GM18519 (cell line): ENCODE measurements at regions not wholly inside any gene's neighbourhood (a gene's known extent, or its start where the extent isn't known, plus 50 kb on each side); places are given as distances from the start of the nearest gene placed in this dataset.

Experiments
- ATAC-seq: cut with Tn5 transposase; IDR thresholded peaks from one replicate; pipeline ENCODE4 v1.9.1; 2021; ENCODE audit warnings: mild to moderate bottlenecking, moderate library complexity; ENCODE audit not compliant: unreplicated experiment, low FRiP score

GRCh38 chr3:132231633-132232032 lies 85.6 kb upstream of the ACP3 start:
- ATAC-seq: no peak

DNA sequence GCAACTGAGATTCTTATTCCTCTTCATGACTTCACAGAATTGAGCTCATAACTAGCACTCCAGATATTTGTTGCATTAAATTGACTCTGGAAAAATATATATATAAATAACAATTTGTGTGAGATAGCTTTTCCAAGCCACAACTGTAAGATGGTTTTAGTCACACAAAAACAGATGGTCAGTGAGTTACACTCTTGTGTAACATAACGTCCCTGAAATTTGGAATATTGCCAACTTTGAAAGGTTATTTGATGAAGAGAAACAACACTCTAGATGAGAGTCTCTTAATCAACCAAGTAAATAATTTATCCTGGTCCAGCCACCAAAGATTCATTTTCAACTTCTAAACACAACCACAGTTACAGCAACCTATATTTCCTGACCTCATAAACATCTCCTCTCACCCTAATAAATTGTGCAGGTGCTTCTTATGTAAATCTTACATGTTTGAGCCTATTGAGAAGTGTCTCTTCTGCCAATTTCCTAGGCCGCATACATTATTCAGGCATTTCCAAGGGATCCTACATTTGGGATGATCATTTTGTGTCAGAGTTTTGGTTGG lies 84.9 kb upstream of the ACP3 start:
- ATAC-seq: no peak

DNA sequence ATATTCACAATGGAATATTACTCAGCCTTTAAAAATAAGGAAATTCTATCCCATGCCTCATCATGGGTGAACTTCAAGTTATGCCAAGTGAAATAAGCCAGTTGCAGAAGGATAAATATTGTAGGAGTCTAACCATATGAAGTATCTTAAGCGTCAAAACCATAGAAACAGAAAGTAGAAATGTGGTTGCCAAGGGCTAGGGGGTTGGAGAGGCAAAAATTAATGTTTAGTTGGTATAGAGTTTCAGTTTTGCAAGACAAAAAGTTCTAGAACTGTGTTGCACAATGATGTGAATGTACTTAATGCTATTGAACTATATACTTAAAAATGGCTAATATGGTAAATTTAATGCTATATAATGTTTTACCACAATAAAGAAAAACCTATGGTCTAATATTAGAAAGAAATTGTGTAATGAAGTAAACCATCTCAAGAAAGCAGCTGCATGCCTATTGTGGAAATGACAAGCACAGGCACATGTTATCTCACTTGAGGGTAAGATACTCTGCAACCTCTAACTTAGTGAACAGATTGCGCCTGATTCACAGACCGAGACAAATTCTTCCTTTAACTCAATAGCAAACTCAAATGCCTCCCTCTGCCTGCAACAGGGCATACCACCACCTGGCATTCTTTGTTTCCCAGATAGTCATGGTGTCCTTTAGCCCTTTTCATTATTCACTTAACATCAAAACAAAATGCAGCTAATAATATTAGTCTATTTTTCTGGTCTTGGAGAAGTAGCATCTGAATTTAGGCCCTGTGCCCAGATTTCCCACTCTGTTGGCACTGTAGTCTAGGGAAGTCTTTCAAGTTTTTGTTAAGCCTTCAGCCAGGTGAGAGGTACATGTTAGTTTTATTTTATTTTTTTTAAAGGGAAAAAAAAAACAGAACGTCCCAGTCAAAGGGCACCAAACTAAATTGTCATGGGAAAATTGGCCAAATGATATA lies 80.2 kb upstream of the ACP3 start:
- peak; percentile 46 for ATAC-seq

- no peak for ATAC-seq
Observed at GRCh38 chr3:132237652-132238032, 79.6 kb upstream of the ACP3 start.

DNA sequence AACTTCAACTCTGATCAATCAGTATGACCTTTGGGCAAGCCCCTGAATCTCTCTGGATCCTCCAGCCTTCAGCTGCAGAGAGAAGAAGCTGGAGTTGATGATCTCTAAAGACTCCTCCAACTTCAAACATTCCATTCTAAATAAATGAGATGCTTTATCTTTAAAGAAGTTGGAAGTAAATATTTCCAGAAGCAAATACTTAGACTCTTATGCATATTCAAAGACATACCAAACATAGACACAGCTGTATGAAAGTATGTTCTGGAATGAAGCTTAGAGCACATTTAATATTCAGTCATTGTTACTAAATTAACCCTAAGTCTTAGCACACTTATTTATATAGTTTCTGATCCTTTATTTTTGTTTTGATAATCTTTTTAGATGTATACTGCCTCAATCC lies 77.6 kb upstream of the ACP3 start:
- no peak for ATAC-seq

- ATAC-seq: no peak
Observed at GRCh38 chr3:132241776-132242514, 75.3 kb upstream of the ACP3 start.

DNA sequence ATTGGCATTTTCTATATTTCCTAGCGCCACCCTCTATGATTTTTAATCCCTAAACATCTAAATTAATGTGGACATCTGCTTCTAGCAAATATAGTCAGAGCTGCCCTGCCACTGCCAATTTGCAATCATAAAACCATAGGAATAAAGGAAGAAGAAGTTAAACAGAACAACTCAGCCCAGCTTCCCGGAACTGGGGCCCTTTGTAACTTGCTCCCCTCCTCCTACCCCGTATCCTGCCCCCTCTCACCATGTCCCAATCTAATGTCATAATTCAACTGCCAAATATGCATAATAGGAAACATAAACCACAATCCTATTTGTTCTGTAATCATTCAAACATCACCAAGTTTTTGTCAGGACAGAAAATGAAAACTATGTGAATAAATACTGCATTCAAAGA lies 74.4 kb upstream of the ACP3 start:
- no peak for ATAC-seq

GRCh38 chr3:132245552-132246142 lies 71.6 kb upstream of the ACP3 start:
- no peak for ATAC-seq

- ATAC-seq: no peak
Observed at GRCh38 chr3:132246212-132246611, 71.0 kb upstream of the ACP3 start.

DNA sequence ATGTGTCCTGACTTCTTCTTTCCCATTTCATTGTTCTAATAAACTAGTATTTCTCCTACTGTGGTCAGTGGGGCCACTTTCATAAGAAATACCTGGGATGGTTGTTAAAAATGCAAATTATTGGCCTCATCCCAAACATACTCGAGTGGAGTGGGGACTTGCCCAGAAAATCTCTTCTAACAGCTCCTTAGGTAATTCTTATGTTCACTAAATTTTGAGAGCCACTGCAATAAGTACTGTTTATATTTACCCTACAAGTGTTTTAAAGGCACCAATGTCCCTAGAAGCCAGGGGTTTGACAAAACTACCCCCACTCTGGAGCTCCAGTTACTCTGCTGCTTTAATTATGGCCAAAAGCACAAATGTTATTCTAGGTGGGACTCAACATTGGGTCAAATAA lies 70.0 kb upstream of the ACP3 start:
- no peak for ATAC-seq

DNA sequence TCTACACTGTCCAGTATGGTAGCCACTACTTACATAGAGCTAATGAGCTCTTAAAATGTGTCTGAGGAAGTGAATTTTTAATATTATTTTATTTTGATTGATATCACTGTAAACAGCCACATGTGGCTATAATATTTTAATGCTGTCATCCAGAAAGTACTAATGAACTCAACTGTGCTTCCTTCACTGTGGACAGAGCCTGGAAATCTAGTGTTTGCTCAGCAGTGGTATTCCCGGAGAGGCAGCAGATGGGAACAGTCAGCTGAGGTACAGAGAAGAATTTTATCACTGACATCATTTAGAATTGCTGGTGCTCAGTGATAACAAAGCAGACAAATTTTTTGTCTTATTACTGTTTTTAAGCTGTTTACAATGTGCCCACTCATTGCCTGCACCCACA lies 68.7 kb upstream of the ACP3 start:
- no peak for ATAC-seq

DNA sequence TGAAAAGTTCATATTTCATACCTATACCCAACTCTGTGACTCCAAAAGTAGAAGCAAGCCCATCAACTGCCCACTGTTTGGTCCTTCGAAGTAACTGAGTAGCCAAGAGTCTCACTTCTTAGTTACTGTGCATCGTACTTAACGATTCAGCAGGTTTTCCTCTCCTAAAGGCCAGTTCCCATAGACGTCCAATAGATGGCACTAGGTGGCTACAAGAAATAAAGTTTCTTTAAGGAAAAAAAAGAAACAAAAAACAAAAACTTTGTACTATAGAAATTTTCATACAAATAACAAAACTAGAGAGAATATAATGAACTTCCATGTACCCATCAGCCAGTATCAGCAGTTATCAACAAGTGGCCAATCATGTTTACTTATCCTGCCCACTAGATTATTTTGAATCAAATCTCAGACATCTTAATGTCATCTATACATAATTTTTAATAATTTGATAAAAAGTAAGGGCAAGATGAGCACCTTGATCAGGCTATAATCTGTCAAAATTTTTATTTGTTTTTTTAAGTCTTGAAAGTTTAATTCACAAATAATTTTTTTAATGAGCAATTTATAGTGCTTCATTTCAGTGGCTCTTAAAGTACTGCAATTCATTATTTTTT lies 63.8 kb upstream of the ACP3 start:
- ATAC-seq: peak; percentile 59

DNA sequence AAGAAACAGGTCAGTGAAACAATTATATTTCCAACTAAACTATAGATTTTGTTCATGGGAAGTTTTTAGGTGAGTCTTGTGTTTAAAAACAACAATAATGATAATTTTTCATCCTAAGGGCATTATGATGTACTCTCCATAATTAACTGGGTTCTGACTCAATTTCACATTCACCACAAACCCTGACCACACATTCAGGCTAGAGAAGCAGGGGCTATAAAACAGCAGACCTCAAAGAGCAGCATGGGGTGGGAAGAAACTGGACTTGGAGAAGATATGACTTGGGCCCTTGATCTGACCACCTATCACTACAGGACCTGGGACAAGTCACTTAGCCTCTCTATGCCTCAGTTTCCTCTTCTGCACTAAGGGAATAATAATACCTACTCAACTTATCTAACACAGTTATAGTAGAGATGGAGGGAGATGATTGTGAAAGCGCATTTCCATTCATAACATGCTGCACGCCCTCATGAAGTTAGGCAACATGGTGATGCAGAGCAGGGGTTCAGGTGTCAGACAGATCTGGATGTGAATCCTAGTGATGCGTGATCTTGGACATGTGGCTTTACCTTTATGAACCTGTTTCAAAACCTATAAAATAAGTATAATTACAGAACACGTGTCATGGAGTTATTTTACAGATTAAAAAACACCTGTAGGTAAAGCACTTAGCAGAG lies 63.0 kb upstream of the ACP3 start:
- ATAC-seq: no peak

GRCh38 chr3:132255041-132255745 lies 62.0 kb upstream of the ACP3 start:
- ATAC-seq: no peak

DNA sequence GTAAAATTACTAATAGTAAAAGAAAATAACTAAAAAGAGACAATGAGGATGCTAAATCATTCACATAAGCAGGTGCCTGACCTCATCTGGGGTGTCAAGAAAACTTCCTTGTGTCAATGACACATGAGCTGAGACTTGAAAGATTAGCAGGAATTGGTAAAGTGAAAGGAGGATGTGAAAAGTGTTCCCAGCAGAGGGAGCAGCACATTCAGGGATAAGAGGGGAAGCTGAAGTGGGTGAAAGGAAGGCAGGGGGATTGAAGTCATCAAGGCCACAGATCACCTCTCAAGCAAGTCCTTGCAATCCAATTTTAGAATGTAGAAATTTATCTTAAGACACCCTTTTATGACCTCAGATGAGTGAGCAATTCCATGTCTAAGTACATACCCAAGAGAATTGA lies 60.2 kb upstream of the ACP3 start:
- ATAC-seq: no peak

GRCh38 chr3:132261506-132261905 lies 55.7 kb upstream of the ACP3 start:
- ATAC-seq: no peak

DNA sequence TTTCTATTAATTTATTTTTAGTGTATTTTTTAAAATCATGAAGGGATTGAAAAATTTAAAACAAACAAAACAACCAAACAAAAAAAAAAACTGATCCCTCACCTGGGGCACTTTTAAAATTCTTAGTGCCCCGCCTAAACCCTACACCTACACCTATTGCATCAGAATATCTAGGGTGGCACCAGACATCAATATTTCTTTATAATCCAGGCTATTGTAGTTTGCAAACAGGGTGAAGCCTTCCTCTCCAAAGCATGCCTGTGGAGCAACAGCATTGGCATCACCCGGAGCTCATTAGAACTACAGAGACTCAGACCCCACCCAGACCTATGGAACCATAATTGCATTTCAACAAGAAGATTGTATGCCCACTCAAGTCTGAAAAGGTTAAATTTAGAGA lies 54.9 kb upstream of the ACP3 start:
- no peak for ATAC-seq

DNA sequence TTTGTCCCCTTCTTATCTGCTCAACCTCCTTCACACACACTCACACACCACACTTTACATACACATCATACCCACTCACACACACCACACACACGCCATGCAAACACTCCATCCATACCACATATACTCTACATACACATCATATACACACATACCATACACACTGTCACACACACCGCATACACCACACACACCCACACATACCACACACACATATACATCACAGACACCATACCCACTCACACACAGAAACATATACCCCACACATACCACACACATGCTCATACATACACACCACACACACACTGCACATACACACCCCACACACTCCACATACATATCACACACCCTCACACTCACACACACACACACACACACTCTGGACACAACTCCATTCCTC lies 54.3 kb upstream of the ACP3 start:
- no peak for ATAC-seq

DNA sequence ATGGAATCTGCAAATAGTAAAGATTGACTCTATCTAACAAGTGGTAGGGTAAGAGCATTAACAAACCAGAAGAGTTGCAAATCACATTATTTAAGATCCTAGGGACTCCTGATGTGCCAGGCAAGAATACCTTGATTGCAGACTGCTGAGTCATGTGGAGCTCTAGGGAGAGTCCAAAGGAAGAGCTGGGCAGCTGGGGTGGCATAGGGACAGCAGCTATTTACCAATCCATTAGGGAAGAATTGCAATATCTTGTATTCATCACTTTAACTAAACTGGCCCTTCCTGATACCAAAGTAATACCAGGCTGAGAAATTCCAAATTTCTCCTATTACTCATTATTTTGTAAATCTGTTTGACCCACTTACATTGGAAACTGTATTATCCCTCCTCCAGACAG lies 52.2 kb upstream of the ACP3 start:
- no peak for ATAC-seq

- ATAC-seq: no peak
Observed at GRCh38 chr3:132265488-132265887, 51.7 kb upstream of the ACP3 start.
